ENCODE measurements at regions not wholly inside any gene's neighbourhood (a gene's known extent, or its start where the extent isn't known, plus 50 kb on each side); places are given as distances from the start of the nearest gene placed in this dataset.
"Not testable (repeated sequence)": the region's sequence is repeated elsewhere in the genome, so short reads cannot be mapped to it uniquely, and the experiment has no call there.

DNA sequence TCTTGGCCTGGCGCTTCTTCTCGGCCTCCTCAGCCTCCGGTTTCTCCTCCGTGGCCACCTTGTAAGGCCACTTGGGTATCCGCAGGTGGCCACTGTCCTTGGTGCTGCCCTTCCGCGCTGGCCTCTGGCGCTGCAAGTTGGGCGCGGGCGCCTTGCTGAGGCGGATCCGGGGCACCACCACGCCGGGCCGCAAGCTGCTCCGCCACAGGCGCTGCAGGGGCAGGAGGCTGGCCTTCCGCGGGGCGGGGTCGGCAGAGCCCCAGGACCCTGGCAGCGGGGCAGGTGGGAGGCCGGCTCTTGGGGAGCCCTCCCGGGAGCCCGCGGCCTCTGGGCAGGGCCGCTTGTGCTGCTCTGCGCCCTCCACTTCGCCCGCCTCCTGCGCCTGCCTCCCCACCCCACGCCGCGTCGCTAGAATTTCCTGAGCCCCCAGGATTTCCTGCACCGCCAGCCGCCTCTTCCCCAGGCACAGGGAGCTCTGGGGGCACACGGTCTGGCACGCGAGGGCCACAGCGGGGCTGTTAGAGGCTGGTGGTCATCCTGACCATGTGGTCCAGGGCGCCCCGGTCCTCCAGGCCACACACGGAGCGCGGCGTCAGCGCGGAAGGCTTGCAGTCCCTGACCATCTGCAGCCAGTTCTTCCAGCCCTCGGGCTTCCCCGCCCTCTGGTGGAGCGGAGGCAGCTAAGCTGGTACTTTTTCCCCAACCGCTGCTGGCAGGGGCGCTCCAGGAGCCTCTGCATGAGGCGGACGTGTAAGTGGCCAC, 60.1 kb upstream of the OR4C13 start:
- H3K9me3 Mint-ChIP-seq = peaks cover 9 to 13% of the 10 kb centered on the region in 2 donors
- not testable (repeated sequence) for DNase-seq; H3K27ac Mint-ChIP-seq; H3K36me3 Mint-ChIP-seq (ENCODE audit: insufficient read depth in 2 of 2); ATAC-seq (replicated peaks in 1 of 2); H3K27me3 Mint-ChIP-seq (ENCODE audit: low read depth); H3K4me1 Mint-ChIP-seq (ENCODE audit: low read depth); H3K4me3 Mint-ChIP-seq

DNA sequence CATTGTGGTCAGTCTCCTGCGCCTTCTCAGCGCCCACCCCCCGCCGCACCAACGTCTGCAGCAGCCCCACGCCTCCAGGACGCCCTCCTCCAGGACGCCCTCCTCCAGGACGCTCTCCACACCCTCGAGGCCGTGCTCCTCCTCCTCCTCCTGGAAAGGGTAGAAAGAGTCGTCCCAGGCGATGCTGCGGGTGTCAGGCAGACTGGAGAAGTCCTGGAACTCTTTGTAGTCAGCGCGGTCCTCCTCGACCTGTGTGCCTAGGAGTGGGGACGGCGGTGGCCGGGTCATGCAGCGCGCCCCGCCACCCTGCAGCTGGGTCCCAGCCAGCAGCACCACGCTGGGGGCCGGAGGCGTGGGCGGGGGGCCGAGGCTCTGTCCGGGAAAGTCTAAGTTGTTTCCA, 58.7 kb upstream of the OR4C13 start:
- H3K4me1 Mint-ChIP-seq (ENCODE audit: low read depth); H3K27ac Mint-ChIP-seq; H3K4me3 Mint-ChIP-seq; H3K27me3 Mint-ChIP-seq (ENCODE audit: low read depth); DNase-seq; ATAC-seq (replicated peaks in 1 of 2); H3K36me3 Mint-ChIP-seq (ENCODE audit: insufficient read depth in 2 of 2): not testable (repeated sequence)
- peaks cover 9 to 13% of the 10 kb centered on the region in 2 donors for H3K9me3 Mint-ChIP-seq
